ENCODE measurements at regions not wholly inside any gene's neighbourhood (a gene's known extent, or its start where the extent isn't known, plus 50 kb on each side); places are given as distances from the start of the nearest gene placed in this dataset.

- DNase-seq (ENCODE audit: low read depth) = no peak
Observed at GRCh38 chr9:82445556-82445955, 457.0 kb downstream of the SPATA31D1 start.

DNA sequence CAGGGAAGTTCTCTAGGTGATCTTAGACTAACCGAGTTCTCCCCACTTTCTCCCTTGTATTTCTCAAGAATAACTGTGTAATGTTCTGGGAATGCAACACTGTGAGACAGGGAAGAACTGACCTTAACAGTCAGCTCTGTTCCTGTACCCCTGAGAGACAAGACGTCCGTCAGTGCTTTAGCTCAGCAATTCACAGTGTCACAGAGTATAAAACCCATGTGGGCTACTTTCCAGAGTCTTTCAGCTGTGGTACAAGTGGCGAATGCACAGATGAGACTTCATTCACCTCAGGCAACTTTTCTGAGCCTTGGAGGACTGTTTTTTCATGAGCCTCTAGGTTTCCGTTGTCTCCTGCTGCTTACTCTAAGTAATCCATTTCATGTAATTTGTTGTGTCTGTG lies 458.8 kb downstream of the SPATA31D1 start:
- DNase-seq (ENCODE audit: low read depth) = no peak

- no peak for DNase-seq (ENCODE audit: low read depth)
Observed at GRCh38 chr9:82449986-82450385, 461.4 kb downstream of the SPATA31D1 start.

DNA sequence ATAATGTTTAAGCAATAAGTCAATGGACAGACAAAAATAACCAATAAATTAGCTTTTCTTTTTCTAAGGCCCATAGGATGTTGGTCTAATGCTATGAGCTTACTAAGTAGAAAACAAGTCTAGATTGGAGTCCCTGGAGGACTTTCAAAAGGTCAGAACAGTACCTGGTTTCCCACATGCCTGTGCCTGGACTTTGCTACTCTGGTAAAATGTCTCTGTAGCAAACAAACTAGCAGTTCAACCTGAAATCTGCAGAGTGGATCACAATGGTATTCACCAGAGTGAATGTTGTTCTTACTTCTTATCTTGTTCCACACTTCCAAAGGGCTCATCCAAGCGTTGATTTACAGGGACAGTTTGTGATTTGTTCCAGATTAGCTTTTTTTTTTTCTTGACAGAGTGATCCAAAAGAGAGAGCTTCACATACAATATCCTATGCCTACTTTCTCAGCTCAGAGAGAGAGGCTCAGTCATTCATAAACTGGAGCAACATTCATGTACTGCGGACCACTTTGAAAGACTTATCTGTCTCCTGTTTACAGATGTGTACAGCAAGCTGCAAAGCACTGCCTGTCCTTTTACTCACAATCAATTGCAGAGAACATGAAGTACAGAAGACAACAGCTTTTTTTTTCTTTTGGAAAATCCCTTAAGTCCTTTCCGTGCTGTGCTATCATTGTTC lies 466.1 kb downstream of the SPATA31D1 start:
- no peak for DNase-seq (ENCODE audit: low read depth)

DNA sequence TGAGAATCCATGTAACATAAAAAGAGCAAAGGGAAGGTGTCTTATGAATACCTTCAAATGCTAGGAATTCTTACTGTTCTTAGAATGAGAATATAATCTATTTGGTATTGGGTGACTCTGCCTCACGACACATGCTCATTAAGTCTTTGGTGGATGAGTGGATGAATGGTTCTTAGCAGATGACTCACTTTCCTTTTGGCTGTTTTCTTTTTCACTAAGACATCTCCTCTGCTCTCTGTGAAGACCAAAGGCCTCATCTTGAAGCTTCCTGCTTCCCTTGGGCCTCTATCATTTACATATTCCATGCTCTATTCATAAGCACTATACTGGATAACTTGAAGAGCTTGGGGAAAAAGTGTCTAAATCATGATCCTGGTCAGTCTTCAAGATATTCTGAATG lies 468.1 kb downstream of the SPATA31D1 start:
- DNase-seq (ENCODE audit: low read depth) = peak; percentile 8

- no peak for DNase-seq (ENCODE audit: low read depth)
Observed at GRCh38 chr9:82457298-82457697, 468.7 kb downstream of the SPATA31D1 start.

DNA sequence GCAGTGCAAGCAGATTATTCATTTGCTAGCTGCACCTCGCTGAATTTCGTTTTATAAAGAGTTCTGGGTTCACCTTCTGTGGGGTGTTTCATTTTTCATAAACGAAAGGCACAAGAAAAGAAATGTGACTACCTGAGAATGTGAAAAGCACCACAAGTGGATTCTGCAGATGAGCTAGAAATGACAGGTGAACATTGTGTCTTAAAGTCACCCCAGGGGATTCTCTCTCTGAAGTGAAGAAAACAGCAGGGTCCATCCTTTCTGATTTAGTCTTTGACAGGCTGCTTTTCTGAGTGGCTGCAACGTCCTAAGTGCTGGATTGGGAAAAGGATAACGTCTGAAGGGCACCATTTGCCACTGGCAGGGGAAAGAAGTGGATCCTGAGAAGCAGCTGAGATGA lies 469.3 kb downstream of the SPATA31D1 start:
- DNase-seq (ENCODE audit: low read depth) = no peak

- DNase-seq (ENCODE audit: low read depth) = no peak
Observed at GRCh38 chr9:82458296-82458695, 469.7 kb downstream of the SPATA31D1 start.

DNA sequence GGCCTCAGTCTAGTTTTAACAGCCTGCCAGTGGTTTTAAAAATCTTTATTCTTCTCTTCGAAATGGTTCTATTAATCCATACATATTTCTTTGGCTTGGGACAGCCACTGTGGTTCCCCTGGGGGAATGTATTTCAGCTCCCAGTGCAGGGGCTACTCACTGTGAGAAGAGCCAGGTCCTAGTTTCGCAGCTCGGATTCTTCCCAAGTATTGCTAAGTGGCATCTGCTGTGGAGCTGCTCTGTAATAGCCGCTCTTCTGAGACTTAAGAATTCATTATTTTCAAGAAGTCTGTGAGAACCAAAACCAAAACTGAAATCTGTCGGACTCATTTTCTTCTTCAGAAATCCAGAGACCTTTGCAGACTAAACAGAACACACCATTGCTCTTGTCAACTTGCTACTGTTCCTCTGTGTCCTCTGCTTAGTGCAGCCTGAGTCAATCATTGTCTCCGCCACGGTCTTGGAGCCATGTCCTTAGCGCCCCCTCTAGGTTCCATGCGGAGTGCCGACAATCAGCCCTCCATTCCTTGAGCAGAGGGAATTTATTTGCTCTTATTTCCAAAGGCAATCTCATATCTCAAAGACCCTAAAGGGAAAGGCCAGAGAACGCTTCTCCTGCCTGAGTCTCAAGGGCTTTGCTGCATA lies 478.2 kb downstream of the SPATA31D1 start:
- DNase-seq (ENCODE audit: low read depth) = peak; percentile 66

GRCh38 chr9:82467436-82467835 lies 478.9 kb downstream of the SPATA31D1 start:
- DNase-seq (ENCODE audit: low read depth) = no peak

GRCh38 chr9:82474235-82474634 lies 485.7 kb downstream of the SPATA31D1 start:
- DNase-seq (ENCODE audit: low read depth) = no peak

GRCh38 chr9:82475584-82476301 lies 487.2 kb downstream of the SPATA31D1 start:
- DNase-seq (ENCODE audit: low read depth) = no peak

DNA sequence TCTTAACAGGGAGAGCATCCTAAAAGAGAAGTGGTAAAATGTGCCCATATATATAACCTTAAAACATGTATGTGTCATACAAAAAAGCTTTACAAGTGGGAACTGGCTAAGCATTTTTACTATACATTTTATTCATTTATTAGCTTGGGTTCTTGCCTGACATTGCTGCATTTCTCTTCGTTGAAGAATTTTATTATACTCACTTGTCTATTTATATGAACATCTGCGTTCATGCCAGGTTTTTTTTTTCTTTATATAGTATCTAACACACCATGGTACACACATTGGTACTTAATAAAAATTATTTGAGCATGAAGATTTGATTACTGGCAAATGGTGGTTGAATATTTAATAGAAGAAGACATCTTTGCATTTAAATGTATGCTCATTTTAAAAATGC lies 492.3 kb downstream of the SPATA31D1 start:
- no peak for DNase-seq (ENCODE audit: low read depth)

DNA sequence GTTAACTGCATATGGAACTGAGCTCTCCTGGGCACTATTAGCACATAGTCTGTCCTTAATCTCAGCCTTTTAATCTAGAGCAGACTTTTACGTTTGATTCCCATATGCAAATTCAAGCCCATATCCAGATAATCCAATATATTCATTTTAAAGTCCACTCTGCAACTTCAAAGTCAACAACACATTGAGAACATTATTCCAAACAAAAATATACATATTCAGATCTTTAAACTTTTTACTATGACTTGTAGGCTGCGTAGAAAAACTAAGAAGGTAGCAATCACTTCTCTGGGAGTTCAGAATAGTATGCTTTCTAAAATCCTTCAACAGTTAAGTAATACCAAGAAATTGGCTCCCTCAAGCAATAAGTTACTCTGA lies 499.4 kb downstream of the SPATA31D1 start:
- no peak for DNase-seq (ENCODE audit: low read depth)

GRCh38 chr9:82488313-82489200 lies 500.0 kb downstream of the SPATA31D1 start:
- peak; percentile 99 for DNase-seq (ENCODE audit: low read depth)

GRCh38 chr9:82489201-82489821 lies 500.7 kb downstream of the SPATA31D1 start:
- peak; percentile 89 for DNase-seq (ENCODE audit: low read depth)

- peak; percentile 92 for DNase-seq (ENCODE audit: low read depth)
Observed at GRCh38 chr9:82490019-82490499, 501.5 kb downstream of the SPATA31D1 start.

DNA sequence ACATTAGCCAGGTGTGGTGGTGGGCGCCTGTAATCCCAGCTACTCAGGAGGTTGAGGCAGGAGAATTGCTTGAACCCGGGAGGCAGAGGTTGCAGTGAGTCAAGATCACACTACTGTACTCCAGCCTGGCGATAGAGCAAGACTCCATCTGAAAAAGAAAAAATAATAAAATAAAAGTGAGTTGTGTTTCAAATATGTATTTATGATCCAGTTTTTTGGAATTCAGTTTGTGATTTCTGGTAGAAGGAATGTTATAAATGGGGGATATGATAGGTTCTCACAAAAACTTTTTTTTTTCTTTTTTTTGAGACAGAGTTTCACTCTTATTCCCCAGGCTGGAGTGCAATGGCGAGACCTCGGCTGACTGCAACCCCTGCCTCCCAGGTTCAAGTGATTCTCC lies 502.2 kb downstream of the SPATA31D1 start:
- DNase-seq (ENCODE audit: low read depth) = peak; percentile 5

DNA sequence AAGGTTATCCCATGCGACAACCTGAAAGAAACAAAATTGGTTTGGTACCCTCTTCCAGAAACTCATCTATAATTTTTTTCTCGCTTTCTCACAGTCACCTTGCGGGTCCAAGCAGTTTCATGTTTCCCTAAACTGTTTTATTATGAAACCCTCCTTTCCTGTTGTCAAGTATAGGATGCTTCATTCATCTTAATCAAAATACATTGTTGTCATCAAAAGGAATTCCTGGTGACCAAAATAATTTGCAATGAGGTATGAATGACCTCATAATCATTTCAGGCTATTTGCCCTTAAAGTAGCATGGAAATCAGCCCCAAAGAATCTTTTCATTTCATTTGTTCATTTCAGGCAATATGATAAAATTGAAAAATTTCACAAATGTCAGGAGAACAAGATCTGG lies 503.0 kb downstream of the SPATA31D1 start:
- DNase-seq (ENCODE audit: low read depth) = no peak

DNA sequence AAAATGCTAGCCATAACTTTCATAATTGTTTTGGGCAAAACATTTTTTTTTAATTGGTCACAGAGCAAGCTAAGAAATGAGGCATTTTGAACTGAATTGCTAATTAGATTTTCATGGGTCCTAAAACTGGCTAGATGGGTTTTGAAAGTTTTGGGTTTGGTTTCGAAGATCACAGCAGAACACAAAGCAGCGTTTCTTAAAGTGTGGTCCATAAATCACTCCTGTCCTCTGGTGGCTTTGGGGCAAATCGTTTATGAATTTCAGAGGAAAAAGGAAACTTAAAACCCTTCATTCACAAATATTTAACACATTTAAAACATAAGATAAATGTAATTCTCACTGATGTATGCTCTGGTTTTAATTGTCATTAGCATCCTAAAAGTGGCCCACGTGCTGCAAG lies 503.7 kb downstream of the SPATA31D1 start:
- peak; percentile 15 for DNase-seq (ENCODE audit: low read depth)

GRCh38 chr9:82495884-82496777 lies 507.6 kb downstream of the SPATA31D1 start:
- DNase-seq (ENCODE audit: low read depth) = no peak

Measured in fibroblast of gingiva (primary cell).